Activated B cell treated with CpG ODN at 0.5 μM for 24 hours (primary cell): ENCODE measurements at regions not wholly inside any gene's neighbourhood (a gene's known extent, or its start where the extent isn't known, plus 50 kb on each side); places are given as distances from the start of the nearest gene placed in this dataset.

ENCODE experiments used
- ATAC-seq: fragments of 200-7000 bp; cut with Tn5 transposase; one replicate; pipeline ENCODE4 v1.10.0; 2021; ENCODE audit warnings: low read depth, mild to moderate bottlenecking, moderate library complexity
- CTCF ChIA-PET: fragments of 350-600 bp; sonication (Branson Sonifier 250); formaldehyde crosslinking; loops from one replicate; lab custom pipeline; 2021; ENCODE audit warnings: antibody characterized with exemption; lab: Charles Lee
- POLR2A ChIA-PET: fragments of 350-600 bp; sonication (Branson Sonifier 250); formaldehyde crosslinking; loops from one replicate; lab custom pipeline; 2021; ENCODE audit warnings: antibody characterized with exemption; lab: Charles Lee
- DNase-seq: peaks from one replicate; pipeline ENCODE4 v3.0.0; 2022
- H3K27ac Mint-ChIP-seq: one replicate; pipeline ENCODE4 v1.8.0; 2020; ENCODE audit warnings: mixed read lengths
- H3K27me3 Mint-ChIP-seq: one replicate; pipeline ENCODE4 v1.8.0; 2021; ENCODE audit warnings: mixed read lengths
- H3K36me3 Mint-ChIP-seq: one replicate; pipeline ENCODE4 v1.8.0; 2021; ENCODE audit warnings: low read depth, mixed read lengths
- H3K4me1 Mint-ChIP-seq: one replicate; pipeline ENCODE4 v1.8.0; 2021; ENCODE audit warnings: mixed read lengths
- H3K4me3 Mint-ChIP-seq: one replicate; pipeline ENCODE4 v1.8.0; 2020; ENCODE audit warnings: mild to moderate bottlenecking, mixed read lengths
- H3K9me3 Mint-ChIP-seq: one replicate; pipeline ENCODE4 v1.8.0; 2020; ENCODE audit warnings: mixed read lengths
- intact Hi-C: fragments of 100-400 bp; cut with micrococcal nuclease; formaldehyde crosslinking; loops from one replicate; pipeline ENCODE4 v1.15.1; 2024
- TF ChIP-seq, protein P1 (sequence below): fragments of 200-600 bp; IDR thresholded peaks from one replicate; pipeline ENCODE4 v1.8.0; 2022; ENCODE audit warnings: antibody characterized with exemption, mild to moderate bottlenecking

DNA sequence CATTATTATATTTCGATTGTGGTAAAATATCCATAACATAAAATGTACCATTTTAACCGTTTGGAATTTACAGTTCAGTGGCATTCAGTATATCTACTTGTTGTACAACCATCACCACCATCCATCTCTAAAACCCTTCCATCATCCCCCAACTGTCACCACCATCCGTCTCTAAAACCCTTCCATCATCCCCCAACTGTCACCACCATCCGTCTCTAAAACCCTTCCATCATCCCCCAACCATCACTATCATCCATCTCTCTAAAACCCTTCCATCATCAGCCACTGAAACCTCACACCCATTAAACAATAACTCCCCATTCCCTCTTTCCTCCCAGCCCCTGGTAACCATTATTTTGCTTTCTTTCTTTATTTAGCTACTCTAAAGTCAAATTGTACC is 144.2 kb upstream of the EEA1 start:
- no peaks in the 10 kb centered on the region for H3K4me1 Mint-ChIP-seq
- no peaks in the 10 kb centered on the region for H3K27me3 Mint-ChIP-seq
- CTCF ChIA-PET = no interaction called here
- H3K9me3 Mint-ChIP-seq = no peaks in the 10 kb centered on the region
- TF ChIP-seq, protein P1, sequence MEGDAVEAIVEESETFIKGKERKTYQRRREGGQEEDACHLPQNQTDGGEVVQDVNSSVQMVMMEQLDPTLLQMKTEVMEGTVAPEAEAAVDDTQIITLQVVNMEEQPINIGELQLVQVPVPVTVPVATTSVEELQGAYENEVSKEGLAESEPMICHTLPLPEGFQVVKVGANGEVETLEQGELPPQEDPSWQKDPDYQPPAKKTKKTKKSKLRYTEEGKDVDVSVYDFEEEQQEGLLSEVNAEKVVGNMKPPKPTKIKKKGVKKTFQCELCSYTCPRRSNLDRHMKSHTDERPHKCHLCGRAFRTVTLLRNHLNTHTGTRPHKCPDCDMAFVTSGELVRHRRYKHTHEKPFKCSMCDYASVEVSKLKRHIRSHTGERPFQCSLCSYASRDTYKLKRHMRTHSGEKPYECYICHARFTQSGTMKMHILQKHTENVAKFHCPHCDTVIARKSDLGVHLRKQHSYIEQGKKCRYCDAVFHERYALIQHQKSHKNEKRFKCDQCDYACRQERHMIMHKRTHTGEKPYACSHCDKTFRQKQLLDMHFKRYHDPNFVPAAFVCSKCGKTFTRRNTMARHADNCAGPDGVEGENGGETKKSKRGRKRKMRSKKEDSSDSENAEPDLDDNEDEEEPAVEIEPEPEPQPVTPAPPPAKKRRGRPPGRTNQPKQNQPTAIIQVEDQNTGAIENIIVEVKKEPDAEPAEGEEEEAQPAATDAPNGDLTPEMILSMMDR = no peak
- no peak overlapping the region for H3K4me3 Mint-ChIP-seq
- DNase-seq (no peak), ATAC-seq (no peak)
- POLR2A ChIA-PET = no interaction called here
- intact Hi-C loops = no loop called here
- no peak overlapping the region for H3K27ac Mint-ChIP-seq
- no peaks in the 10 kb centered on the region for H3K36me3 Mint-ChIP-seq

DNA sequence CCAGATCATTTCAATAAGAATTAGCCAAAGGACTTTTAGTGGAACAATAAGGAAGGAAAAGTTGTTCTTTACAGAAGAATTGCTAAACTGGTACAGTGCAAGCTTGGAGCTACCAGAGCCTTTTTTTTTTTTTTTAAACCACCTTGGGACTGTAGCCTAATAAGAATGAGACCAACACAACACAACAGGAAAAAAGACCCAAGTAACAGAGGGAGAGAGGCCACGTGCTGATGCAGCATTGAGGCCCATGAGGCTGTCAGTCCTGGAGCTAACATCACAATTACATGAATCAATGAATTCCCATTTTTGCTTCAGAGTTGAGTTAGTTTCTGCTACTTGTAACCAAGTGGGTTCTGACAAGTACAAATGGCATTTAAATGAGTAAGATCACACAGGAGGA is 149.0 kb upstream of the EEA1 start:
- TF ChIP-seq, protein P1 = no peak
- H3K9me3 Mint-ChIP-seq = no peaks in the 10 kb centered on the region
- ChIA-PET CTCF (no interaction called here), POLR2A (interaction anchor here (0.6 kb wide), 1 partner anchor 18 kb away, joined by 3 read pairs; no protein-coding TSS in a partner anchor)
- H3K4me3 Mint-ChIP-seq = no peak overlapping the region
- DNase-seq (no peak), ATAC-seq (no peak)
- no peaks in the 10 kb centered on the region for H3K4me1 Mint-ChIP-seq
- H3K36me3 Mint-ChIP-seq = no peaks in the 10 kb centered on the region
- H3K27me3 Mint-ChIP-seq = no peaks in the 10 kb centered on the region
- intact Hi-C loops = no loop called here
- no peak overlapping the region for H3K27ac Mint-ChIP-seq

DNA sequence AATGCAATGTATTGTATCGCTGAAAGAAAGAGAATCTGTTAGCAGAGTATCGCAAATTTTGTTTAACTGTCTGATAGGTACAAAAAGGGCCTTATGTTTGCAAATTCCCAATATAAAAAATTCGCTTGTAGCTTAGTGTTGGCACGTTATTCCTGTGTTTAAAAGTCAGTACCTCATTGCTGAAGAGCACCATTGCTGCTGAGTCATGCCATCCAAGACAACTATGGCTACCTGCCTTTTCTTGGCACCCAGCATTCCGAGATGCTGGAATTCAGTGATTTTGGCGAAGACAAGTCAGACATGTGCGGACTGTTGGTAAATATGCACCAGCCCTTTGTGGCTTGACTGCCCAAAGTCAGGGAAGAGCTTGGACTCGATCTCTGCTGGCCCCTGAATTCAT is 149.5 kb upstream of the EEA1 start:
- ChIA-PET POLR2A (no interaction called here), CTCF (no interaction called here)
- Mint-ChIP-seq H3K4me3 (no peak overlapping the region), H3K4me1 (no peaks in the 10 kb centered on the region), H3K27ac (no peak overlapping the region), H3K27me3 (no peaks in the 10 kb centered on the region), H3K9me3 (no peaks in the 10 kb centered on the region), H3K36me3 (no peaks in the 10 kb centered on the region)
- ATAC-seq (no peak), DNase-seq (no peak)
- intact Hi-C loops = no loop called here
- TF ChIP-seq, protein P1 = no peak

DNA sequence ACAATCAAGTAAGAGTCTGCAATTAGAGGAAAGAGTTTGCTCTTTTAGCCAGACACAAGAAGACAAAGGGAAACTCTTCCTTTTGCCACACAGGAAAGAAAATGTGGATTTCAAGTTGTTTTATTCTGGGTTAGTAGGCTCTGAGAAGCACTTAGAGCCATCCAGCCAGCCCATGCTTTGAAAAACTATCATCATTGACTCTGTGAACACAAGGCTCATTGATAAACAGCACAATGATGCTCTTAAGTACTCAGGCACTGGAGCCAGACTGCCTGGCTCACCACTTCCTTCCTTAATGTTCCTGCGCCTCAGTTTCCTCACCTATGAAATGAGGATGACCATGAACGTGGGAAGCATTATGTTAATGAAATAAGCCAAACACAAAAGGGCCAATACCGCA is 150.2 kb upstream of the EEA1 start:
- DNase-seq (no peak), ATAC-seq (no peak)
- no peak overlapping the region for H3K4me3 Mint-ChIP-seq
- intact Hi-C loops = no loop called here
- POLR2A ChIA-PET = no interaction called here
- CTCF ChIA-PET = no interaction called here
- no peaks in the 10 kb centered on the region for H3K9me3 Mint-ChIP-seq
- H3K27me3 Mint-ChIP-seq = no peaks in the 10 kb centered on the region
- no peak overlapping the region for H3K27ac Mint-ChIP-seq
- TF ChIP-seq, protein P1 = no peak
- H3K36me3 Mint-ChIP-seq = no peaks in the 10 kb centered on the region
- no peaks in the 10 kb centered on the region for H3K4me1 Mint-ChIP-seq

DNA sequence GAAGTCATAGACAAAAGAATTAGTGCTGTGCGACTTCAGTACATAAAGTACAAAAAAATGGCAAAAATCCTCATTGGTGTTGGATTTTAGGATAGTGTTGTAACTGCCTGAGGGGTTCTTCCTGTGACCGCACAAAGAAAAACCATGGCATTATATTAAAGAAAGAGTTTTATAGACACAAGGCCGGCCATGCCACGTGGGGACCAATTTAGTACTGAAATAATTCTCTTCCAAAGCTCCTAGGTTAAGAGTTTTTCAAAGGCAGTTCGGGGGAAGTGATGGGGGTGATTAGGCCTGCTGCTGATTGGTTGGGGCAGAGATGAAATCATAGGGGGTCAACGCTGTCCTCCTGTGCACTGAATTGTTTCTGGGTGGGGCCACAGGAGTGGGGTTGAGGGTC is 150.9 kb upstream of the EEA1 start:
- DNase-seq (no peak), ATAC-seq (no peak)
- Mint-ChIP-seq H3K4me1 (no peaks in the 10 kb centered on the region), H3K9me3 (no peaks in the 10 kb centered on the region), H3K27ac (no peak overlapping the region), H3K27me3 (no peaks in the 10 kb centered on the region), H3K36me3 (no peaks in the 10 kb centered on the region), H3K4me3 (no peak overlapping the region)
- intact Hi-C loops = no loop called here
- POLR2A ChIA-PET = no interaction called here
- CTCF ChIA-PET = no interaction called here
- TF ChIP-seq, protein P1 = no peak
